Inflammatory macrophage treated with lipopolysaccharide for 4 hours (primary cell): ENCODE measurements at regions not wholly inside any gene's neighbourhood (a gene's known extent, or its start where the extent isn't known, plus 50 kb on each side); places are given as distances from the start of the nearest gene placed in this dataset.
"Not testable (repeated sequence)": the region's sequence is repeated elsewhere in the genome, so short reads cannot be mapped to it uniquely, and the experiment has no call there.

Source experiments
- DNase-seq: peaks from one replicate; pipeline ENCODE4 v3.0.0-alpha.2; 2020

DNA sequence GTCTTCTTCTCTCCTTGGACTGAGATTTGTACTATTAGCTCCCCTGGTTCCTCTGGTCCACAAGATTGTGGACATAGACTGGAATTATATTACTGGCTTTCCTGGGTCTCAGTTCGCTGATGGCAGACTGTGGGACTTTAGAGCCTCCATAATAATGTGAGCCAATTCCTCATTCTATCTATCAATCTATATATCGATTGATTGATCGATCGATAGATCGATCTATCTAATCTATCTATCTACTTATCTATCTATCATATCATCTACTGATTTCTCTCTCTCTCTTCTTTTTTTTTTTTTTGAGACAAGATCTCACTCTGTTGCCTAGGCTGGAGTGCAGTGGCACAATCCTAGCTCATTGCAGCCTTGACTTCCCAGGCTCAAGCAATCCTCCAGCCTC lies 51.5 kb upstream of the DDR1 start:
- DNase-seq: no peak

DNA sequence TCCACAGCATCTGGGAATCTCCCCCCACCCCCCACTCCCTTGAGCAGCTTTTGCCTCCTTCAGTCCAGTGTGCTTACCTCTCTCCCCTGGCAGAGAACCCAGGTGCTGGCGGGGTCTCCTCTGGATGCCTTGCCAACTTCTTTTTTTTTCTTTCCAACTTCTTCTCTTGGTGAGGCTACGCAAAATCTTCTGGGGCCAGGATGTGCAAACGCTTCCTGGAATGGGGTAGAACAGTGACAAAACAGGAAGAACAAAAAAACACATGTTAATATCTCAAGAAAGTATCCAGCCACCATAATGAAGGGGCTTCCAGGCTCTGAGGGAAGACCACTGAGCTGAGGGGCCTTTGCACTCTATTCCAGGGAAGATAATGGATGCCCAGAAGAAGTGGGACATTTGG lies 53.9 kb upstream of the DDR1 start:
- peak; percentile 44 for DNase-seq

DNA sequence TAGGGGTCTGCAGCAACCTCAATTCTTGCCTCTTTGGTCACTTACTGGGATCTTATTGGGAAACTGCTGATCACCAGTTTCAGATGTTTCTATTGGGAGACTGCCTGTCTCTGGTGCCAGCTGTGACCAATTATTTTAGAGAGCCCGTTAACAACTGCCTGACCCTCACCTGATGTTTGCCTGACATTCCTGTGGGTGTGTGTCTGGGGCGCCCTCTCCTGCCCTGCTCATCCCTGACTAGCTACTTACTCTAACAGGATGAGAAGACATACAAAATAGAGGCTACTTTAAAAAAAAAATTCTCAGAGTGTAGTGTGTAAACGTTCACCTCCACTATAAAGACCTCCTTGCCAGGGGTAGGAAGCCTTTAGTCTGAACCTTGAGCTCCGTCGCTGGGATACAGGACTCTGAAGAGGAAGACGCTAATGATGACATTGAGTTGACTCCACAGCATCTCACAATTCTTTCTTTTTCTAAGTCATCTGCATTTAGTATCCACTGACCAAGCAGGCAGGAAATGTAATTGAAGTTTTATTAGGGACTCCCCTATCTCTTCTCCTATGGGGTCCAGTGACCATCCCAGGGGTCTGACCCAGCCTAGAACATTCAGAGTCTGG lies 54.6 kb upstream of the DDR1 start:
- peak; percentile 12 for DNase-seq

DNA sequence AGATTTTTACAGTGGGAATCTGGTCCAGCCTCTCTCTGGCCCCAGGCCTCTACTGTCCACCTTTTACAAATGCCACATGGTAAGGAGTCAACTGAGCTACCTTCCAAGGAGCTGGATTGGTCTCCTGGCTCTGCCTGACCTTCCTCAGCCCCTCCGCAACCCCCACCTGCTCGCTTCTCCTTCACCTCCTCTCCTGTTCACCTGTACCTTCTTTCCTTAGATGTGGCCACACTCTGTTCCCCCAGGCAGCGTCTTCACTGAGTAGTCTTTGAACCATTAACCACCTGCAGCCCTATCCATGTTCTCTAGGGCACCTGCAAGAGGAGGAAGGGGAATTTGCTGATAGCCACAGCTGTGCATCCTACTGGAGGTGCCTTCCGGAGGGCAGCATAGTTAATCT lies 55.3 kb upstream of the DDR1 start:
- DNase-seq: no peak

DNA sequence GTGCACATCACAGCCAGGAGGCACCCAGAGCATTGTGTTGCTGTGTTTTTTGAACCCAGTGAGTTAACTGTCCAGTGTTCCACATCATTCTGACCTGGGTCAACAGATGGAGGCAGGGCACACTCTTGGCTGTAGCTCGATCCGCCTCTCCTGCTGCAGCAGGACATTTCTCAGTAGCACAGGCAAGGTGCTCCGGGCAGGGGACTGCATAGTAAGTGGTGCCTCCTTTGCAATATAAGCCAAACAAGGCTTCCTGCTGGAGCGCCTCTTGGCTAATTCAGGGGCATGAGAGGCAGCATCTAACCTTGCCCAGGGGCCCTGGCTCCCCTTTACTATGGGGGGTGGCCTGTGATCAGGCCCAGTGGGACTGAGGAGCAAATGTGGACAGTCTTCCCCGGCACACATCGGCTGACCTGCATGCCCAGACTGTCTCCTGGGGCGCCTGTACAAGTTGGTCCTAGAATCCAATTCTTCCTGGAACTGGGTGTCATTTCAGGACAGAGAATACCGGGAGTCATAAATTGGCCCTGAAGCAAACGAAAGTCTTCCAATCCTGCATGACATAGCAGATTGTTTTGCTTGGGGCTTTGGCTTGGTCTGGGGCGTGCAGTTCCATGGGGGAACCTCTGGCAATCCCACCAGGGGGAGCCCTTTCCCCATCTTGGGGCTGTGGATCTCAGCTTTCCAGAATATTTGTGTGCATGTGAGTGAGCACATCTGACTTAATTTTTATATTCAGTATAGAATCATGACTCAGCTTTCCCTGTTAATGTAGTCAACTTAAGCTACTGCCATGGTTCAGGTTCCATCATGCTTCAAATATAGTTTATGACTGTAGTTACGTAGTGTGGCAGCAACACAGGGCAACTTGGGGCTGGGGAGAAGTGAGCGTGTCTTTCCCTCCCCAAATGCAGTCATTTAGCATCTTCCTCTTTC lies 56.0 kb upstream of the DDR1 start:
- DNase-seq: peak; percentile 75

DNA sequence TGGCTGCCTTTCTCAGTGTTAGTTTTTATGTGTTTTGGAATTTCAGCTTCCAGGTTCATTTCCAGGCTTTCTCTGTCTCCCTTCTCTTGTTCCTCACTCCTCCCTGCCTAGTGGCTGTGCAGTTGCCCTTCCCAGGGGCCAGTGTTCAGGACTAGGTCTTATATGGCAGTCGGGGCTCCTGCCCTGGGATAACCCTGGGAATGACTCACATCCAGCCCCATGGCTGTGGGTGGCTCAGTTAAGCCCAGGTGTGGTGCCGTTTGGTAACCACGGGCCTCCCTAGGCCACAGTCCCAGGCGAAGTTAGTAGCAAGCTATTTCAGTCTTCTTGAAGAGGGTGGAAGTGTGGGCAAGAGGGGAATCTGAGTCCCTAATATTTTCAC lies 57.4 kb upstream of the DDR1 start:
- DNase-seq: no peak

DNA sequence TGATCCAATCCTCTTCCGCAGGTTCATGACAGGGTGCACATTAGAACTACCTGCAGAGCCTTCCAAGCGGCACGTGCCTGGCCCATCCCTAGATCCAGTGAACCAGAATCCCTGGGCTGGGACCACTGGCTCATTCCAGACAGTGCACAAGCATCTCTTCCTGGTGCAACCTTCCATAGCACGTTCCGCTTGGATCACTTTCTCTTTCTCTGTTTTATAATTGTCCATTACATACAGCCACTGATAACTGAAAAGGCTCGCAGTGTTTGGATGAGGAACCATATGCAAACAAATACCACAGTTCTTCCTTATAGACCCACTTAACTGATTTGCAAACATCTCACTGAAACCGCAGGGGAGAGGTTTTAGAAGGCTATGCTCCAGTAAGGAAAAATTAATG lies 59.6 kb upstream of the DDR1 start:
- peak; percentile 25 for DNase-seq

DNA sequence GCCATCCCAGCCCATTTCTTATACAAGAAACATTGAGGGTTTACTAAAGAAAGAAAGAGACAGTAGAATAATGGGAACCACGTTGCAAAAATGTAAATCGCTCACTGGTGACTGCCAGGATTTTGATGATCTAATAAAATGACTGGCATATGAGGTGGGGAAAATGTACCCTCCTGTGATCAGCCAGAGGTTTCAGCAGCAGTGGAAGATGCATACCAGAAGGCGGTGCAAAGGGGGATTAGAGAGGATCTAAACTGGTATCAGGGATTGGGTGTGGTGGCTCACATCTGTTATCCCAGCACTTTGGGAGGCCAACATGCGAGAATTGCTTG lies 60.8 kb upstream of the DDR1 start:
- DNase-seq: no peak

DNA sequence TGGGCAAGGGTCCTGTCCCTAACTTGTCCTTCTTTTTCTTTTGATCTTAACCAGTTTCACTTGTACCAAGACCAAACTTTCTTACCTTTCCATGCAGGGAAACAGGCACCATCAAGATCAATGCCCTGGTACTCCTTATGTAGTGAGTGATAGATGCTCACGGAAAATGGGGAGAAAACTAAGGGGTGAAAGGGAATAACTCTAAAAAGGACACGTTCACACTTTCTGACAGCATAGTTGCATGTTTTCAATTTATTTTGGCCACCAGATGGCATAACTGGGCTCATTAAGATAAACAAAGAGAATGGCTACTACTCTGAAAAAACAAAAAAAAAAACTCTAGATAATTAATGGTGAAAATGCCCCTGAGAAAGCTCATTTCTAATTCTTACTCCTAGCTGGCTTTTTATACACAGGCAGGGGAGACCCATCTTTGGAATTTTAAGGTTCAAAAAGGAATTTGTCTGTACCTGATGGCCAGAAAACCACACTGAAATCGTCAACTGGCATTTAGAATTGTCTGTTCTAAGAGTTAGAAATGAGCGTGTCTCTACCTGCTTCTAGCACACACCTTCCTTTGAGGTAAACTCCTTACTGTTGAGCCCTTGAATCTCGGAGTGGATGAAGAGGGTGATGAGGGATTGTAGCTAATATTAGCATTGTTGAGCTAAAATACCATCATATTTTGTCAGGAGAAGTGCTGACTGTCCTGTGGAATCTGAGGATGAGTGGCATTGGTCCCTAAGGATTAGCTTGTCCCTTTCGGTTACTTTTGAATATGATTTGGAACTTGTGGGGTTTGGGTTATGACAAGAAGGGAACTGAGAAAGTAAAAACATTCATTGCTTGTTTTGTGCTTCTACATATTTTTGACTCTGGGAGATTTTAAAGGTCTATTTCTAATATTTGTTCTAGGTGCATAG lies 62.2 kb upstream of the DDR1 start:
- DNase-seq: peak; percentile 68

DNA sequence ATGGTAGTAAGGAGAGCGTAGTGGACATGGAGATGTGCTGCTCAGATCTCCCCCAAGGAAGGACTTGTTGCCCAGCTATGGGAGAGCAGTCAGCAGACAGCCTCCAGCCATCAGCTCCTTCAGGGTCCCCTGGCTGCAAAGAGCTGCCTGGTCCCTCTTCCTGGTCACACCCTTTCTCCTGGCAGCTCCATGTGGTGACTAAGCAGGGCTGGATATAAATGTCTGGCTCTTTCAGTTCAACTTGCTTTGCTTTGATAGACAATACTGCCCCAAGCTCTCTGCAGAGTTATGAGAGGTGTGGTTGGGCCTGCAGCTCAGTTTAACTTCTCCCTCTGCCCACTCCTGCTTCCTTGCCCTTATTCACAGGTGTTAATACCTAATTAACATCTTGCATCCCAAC lies 64.1 kb upstream of the DDR1 start:
- no peak for DNase-seq

DNA sequence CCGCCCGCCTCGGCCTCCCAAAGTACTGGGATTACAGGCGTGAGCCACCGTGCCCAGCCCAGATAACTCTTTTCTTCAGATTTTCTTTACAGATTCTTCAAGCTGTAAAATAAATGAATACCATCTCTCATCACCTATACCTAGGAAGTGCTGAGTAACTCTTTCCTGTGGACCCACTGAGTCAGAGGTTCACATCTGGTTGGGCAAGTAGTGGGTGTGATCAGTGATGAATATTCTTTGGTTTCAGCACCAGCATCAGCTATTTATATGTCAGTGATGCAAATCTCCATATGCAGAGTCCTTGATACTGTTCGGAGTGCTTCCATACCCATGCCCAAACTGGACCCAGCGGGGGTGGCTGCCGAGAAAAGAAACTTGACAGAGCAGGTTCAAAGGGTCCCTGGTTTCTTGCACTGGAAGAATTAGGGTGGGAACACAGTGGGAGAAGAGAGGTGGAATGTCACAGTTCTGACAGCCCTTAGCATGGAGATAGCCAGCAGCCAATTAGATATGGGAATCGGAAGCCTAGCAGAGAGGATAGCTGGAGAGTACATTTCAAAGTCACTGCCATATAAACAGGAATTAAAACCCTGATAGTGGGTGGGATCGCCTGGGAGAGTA lies 64.9 kb upstream of the DDR1 start:
- peak; percentile 78 for DNase-seq

DNA sequence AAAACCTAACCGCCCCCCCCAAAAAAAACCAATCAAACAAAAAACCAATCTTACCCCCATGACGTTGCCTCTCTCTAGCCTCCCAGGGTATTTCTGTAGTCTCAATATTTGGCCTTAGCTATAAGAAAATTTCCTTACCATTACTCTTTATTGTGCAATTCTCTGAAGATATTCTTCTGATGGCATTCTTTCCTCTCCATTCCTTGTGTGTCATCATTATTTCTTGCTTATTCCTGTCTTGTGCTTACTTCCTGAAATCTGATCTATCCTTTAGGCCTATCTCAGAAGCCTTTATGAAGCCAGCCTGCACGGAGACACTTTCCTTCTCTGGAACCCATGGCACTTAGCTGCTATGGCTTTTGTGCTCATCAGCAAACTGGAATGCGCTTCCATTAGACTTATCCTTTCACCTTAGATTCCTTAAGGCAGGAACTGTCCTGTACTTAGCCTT lies 65.9 kb upstream of the DDR1 start:
- DNase-seq: peak; percentile 85

DNA sequence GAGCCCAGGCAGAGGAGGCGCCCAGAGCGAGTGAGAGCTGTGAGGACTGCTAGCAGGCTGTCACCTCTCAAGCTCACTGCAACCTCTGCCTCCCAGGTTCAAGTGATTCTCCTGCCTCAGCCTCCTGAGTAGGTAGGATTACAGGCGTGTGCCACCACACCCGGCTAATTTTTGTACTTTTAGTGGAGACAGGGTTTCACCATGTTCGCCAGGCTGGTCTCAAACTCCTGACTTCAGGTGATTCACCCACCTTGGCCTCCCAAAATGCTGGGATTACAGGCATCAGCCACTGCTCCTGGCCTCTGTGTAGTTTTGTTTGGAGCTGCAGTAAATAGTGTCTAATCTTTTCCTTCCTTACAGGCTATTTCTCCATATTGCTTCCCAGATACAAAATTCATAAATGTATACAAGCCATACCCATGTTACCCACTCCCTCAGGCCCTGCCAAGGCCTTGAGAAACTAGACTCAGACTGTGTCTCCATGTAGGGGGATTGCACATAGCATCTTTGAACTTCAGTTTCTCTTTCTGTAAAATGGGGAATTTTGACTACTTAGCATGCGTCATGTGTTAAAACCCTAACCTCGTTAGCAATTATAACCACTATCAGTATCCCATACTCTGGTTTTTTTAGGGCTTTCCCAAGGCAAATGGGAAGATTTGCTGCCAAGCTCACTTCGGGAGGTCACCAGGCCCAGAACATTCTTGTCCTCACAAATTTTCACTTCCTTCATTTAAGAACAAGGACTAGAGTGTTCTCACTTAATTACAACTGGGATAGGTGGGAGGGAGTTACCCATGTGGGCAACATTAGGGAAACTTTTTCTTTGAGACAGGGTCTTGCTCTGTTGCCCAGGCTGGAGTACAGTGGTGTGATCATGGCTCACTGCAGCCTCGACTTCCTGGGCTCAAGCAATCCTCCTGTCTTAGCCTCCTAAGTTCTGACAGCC lies 67.3 kb upstream of the DDR1 start:
- DNase-seq: peak; percentile 99

DNA sequence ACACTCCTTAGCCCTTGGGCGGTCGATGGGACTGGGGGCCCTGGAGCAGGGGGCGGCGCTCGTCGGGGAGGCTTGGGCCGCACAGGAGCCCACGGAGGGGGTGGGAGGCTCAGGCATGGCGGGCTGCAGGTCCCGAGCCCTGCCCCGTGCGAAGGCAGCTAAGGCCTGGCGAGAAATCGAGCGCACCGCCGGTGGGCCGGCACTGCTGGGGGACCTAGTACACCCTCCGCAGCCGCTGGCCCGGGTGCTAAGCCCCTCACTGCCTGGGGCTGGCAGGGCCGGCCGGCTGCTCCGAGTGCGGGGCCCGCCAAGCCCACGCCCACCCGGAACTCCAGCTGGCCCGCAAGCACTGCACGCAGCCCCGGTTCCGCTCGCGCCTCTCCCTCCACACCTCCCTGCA lies 68.0 kb upstream of the DDR1 start:
- DNase-seq: not testable (repeated sequence)

DNA sequence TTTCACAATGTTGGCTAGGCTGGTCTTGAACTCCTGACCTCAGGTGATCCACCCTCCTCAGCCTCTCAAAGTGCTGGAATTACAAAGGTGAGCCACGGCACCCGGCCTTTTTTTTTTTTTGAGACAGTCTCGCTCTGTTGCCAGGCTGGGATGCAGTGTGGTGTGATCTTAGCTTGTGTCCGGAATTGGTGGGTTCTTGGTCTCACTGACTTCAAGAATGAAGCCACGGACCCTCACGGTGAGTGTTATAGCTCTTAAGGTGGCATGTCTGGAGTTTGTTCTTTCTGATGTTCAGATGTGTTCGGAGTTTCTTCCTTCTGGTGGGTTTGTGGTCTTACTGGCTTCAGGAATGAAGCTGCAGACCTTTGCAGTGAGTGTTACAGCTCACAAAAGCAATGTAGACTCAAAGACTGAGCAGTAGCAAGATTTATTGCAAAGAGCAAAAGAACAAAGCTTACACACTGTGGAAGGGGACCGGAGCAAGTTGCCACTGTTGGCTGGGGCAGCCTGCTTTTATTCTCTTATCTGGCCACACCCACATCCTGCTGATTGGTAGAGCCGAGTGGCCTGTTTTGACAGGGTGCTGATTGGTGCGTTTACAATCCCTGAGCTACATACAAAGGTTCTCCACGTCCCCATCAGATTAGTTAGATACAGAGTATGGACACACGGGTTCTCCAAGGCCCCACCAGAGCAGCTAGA lies 69.1 kb upstream of the DDR1 start:
- DNase-seq: not testable (repeated sequence)

DNA sequence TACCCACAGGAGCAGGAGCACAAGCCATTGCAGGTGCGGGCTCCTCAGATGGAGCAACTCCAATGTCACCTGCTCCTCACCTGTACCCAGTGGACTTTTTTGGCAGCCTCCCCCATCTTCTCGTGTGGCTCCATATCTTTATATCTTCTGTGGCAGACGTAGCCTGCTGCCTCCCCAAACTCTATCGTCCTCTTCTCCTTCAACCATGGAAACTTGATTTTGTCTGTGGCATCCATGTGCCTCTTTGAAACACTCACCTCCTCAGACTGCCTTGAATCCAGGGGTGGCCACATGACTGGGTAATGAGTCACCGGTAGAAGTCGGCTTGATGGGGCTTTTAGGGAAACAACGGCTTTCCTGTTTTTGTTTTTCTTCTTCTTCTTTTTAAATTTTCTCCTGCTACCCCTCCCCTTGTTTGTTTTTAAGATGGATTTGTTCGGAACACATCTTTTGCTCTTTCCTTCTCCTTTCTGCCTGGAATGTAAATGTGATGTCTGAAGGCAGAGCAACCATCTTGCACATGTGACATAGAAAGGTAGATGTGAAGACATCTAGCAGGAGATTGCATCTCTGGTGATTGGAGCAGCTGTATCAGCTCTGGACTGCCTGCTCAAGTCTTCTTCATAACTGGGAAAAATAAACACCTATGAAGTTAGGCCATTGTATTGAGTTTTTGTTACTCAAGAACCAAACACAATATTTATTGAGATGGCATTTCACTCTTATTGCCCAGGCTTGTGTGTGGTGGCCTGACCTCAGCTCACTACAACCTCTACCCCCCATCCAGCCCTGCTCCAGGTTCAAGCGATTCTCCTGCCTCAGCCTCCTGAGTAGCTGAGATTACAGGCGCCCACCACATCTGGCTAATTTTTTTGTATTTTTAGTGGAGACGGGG lies 69.9 kb upstream of the DDR1 start:
- DNase-seq: peak; percentile 84

DNA sequence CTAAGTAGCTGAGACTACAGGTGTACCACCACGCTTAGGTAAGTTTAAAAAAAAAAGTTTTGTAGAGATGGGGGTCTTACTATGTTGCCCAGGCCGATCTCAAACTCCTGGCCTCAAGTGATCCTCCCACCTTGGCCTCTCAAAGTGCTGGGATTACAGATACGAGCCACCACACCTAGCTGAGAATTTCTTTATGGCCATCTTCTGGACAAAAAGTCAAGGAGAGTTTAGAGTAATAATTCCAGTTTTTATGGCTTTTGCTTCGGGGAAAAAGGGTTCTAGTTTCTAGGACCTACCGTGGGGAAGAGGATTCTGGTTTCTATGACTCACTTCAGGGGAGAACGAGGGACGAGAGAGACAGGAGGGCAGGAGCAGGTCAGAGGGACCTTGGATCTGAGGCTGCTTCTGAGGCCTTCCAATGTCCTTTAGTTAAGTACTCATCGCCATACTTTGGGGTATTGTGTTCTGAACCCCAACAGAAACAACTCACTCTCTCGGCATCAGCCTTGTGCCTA lies 69.3 kb upstream of the IER3 start:
- peak; percentile 37 for DNase-seq

DNA sequence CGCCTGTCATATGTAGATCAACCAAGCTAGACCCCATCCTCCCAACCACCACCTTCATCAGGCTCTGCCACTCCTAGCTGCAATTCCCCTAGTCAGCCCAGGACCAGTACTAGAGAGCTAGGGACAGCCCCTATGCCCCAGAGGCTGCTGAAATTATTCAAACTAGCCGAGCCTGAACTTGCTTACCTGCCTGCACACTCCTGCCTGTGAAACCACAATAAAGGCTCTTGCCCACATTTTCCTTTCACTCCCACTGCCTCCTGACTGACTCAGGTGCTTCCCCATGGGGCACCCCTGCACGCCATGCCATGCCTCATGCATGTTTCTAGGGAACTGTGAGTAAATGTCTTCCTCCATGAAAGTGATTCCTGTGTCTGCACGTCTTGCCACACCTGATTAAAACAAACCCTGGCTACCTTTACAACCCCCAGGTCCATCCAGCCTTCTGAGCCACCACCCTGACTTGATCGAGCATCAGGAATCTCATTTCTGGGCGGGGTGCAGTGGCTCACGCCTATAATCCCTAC lies 66.5 kb upstream of the IER3 start:
- DNase-seq: no peak

DNA sequence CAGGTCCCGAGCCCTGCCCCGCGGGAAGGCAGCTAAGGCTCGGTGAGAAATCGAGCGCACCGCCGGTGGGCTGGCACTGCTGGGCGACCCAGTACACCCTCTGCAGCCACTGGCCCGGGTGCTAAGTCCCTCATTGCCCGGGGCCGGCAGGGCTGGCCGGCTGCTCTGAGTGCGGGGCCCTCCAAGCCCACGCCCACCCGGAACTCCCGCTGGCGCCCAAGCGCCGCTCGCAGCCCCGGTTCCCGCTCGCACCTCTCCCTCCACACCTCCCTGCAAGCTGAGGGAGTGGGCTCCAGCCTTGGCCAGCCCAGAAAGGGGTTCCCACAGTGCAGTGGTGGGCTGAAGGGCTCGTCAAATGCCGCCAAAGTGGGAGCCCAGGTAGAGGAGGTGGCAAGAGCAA lies 63.2 kb upstream of the IER3 start:
- DNase-seq: not testable (repeated sequence)
